GM18520 (cell line): ENCODE measurements at regions not wholly inside any gene's neighbourhood (a gene's known extent, or its start where the extent isn't known, plus 50 kb on each side); places are given as distances from the start of the nearest gene placed in this dataset.

Experiments used
- ATAC-seq: cut with Tn5 transposase; IDR thresholded peaks from one replicate; pipeline ENCODE4 v1.9.1; 2021; ENCODE audit not compliant: unreplicated experiment

GRCh38 chr5:120988941-120989340 lies 524.8 kb downstream of the PRR16 start:
- no peak for ATAC-seq

- ATAC-seq: no peak
Measured at GRCh38 chr5:120991569-120991968, 527.5 kb downstream of the PRR16 start.

GRCh38 chr5:120994112-120994511 lies 530.0 kb downstream of the PRR16 start:
- no peak for ATAC-seq

GRCh38 chr5:120999550-120999949 lies 535.5 kb downstream of the PRR16 start:
- ATAC-seq: no peak

GRCh38 chr5:121006217-121006616 lies 542.1 kb downstream of the PRR16 start:
- ATAC-seq: no peak

- no peak for ATAC-seq
Measured at GRCh38 chr5:121008041-121008440, 543.9 kb downstream of the PRR16 start.

GRCh38 chr5:121009058-121009457 lies 545.0 kb downstream of the PRR16 start:
- ATAC-seq: no peak

GRCh38 chr5:121018004-121018403 lies 553.9 kb downstream of the PRR16 start:
- no peak for ATAC-seq

GRCh38 chr5:121019106-121019505 lies 555.0 kb downstream of the PRR16 start:
- ATAC-seq: peak; percentile 72

- no peak for ATAC-seq
Measured at GRCh38 chr5:121019734-121020133, 555.6 kb downstream of the PRR16 start.

- ATAC-seq: no peak
Measured at GRCh38 chr5:121021681-121022080, 557.6 kb downstream of the PRR16 start.

GRCh38 chr5:121024416-121025311 lies 560.6 kb downstream of the PRR16 start:
- ATAC-seq: no peak

GRCh38 chr5:121025671-121026070 lies 561.6 kb downstream of the PRR16 start:
- ATAC-seq: no peak

GRCh38 chr5:121027636-121028035 lies 563.5 kb downstream of the PRR16 start:
- ATAC-seq: peak; percentile 47

- no peak for ATAC-seq
Measured at GRCh38 chr5:121029536-121030245, 565.6 kb downstream of the PRR16 start.

- no peak for ATAC-seq
Measured at GRCh38 chr5:121031491-121031890, 567.4 kb downstream of the PRR16 start.

GRCh38 chr5:121033334-121033733 lies 569.2 kb downstream of the PRR16 start:
- ATAC-seq: no peak

GRCh38 chr5:121038438-121038837 lies 574.3 kb downstream of the PRR16 start:
- no peak for ATAC-seq

GRCh38 chr5:121049971-121050370 lies 585.9 kb downstream of the PRR16 start:
- no peak for ATAC-seq

GRCh38 chr5:121053055-121053985 lies 589.2 kb downstream of the PRR16 start:
- no peak for ATAC-seq

GRCh38 chr5:121055586-121055985 lies 591.5 kb downstream of the PRR16 start:
- no peak for ATAC-seq
